ENCODE measurements at regions not wholly inside any gene's neighbourhood (a gene's known extent, or its start where the extent isn't known, plus 50 kb on each side); places are given as distances from the start of the nearest gene placed in this dataset.
"Not testable (repeated sequence)": the region's sequence is repeated elsewhere in the genome, so short reads cannot be mapped to it uniquely, and the experiment has no call there.

DNA sequence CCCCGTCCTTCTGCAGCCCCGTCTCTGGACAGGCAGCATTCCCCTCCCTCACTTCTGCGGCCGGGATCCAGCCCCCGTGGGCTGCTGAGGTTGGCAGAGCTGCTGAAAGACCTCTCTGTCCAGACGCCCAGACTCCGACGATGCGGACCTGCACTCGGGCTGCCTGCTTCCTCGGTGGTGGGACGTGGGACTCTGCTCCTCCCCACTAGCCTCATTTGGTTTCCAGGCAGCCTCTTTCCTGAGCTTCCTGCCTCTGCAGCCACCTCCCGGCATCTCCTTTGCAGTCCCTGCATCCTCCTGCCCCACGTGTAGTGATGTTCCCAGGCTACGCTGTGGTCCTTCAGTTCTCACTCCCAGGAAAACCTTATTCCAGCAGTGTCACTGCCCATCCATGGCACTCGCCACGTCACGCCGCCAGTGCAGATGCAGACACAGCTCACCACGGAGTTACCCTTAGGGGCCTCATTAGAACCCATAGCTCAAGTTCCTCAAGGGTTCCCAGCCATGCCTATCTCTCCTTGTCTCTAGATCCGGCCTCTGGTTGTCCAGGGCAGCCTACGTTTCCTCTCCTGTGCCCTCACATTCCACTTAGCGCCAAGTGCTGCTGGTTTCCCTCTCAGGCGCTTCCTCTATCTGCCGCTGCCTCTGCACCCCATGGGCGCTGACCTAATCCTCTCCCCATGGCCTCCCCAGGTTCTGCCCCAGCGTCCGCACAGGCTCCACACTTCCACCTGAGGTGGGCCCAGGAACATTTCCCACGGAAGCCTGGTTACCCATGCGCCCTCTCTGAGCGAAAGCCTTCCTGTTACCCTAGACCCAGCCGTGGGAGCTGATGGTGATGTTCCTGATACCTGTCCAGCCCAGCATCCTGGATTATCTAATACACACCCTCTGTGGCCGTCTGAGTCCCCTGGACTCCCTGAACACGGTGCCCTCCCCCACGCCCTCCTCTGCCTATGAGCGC lies 318.3 kb upstream of the MYT1L start:
- no peak for DNase-seq

DNA sequence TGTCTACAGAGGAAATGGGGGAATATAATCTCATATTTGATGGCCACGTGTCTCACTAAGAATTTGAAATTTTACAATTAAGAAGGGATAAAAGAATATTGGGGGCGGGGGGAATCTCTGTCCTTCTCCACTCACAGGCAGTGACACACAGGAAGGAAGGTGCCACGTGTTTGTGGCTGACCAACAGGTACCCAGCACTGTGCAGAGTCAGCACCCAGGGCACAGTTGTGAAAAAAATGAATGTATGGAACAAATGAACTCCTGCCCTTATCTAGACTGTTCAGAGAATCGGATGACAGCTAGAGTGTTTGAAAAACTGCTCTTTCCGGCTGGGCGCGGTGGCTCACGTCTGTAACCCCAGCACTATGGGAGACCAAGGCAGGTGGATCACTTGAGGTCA lies 317.0 kb upstream of the MYT1L start:
- DNase-seq, result no peak

- no peak for DNase-seq
Observed at GRCh38 chr2:2647141-2647541, 316.1 kb upstream of the MYT1L start.

GRCh38 chr2:2646433-2647051 lies 315.5 kb upstream of the MYT1L start:
- peak; percentile 30 for DNase-seq

GRCh38 chr2:2645162-2645855 lies 314.2 kb upstream of the MYT1L start:
- DNase-seq, result no peak

- DNase-seq, result not testable (repeated sequence)
Observed at GRCh38 chr2:2644751-2645150, 313.7 kb upstream of the MYT1L start.

DNA sequence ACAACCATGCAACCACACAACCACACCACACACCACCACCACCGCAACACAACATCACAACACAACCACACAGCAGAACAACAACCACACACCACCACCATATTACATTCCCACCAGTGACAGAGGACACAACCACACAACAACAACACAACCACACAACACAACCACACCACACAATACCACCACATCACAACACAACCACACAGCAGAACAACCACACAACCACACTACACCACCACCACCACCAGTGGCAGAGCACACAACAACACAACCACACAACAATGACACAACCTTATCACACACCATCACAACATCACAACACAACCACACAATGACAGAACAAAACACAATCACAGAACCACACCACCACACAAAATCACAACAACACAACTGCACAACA lies 313.0 kb upstream of the MYT1L start:
- no peak for DNase-seq

DNA sequence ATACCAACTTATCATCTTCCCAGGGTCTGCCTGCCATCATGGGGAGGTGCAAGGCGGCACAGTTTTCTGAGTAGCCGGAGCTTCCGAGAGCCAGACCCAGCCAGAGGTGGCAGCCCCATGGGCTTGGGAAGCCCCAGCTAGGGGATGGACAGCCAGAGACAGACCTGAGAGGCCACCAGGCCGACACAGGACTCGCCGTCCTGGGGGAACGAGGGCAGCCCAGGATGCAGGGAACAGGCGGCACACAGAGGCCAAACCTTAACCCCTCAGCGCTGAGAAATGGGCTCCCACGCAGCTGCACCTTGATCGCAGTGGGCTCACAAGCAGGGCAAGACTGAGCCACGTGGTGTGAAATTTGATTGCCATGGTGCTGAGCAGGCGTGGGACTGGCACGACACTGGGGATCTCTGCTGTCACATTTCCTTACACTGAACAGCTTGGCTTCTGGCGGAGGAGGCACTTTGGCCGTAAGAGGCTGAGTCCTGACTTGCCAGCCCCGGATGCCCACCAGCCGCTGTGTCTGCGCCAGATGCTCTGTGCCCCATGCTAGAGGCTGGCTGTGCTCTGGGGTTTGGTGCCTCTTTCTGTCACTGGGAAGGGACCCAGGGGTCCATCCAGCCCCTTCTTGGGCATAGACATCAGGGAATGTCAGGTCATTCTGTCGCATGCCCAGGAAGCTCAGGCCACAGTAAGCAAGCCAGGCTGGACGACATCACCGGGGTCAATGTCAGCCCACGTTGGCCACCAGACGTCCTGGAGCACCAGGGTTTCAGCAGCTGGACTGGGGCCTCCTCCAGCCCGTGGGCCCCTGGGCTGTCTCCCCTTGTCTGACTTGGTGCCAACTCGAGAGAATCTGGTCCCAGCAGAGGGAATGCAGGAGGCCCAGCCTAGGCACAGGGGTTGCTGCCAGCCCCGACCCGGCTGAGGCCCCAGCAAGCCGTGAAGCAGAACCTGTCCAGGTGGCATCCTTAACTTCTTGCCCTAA lies 312.1 kb upstream of the MYT1L start:
- no peak for DNase-seq

- DNase-seq, result no peak
Observed at GRCh38 chr2:2641541-2642410, 310.7 kb upstream of the MYT1L start.

DNA sequence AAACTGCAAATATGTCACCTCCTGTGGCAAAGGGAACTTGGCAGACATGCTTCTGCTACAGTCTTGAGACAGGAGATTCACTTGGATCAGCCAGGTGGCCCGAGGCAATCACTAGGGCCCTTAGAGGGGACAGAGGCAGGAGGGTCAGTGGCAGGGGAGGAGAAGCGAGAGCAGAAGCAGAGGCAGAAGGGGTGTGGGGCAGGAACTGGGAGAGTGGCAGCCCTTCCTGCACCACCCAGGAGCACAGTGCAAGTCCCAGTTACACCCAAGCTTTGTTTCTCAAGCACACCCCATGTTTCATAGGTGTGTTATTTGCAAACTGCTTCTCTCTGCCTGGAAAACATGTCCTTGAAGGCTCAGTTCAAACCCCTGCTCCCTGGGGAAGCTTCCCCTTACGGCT lies 309.7 kb upstream of the MYT1L start:
- DNase-seq, result no peak

DNA sequence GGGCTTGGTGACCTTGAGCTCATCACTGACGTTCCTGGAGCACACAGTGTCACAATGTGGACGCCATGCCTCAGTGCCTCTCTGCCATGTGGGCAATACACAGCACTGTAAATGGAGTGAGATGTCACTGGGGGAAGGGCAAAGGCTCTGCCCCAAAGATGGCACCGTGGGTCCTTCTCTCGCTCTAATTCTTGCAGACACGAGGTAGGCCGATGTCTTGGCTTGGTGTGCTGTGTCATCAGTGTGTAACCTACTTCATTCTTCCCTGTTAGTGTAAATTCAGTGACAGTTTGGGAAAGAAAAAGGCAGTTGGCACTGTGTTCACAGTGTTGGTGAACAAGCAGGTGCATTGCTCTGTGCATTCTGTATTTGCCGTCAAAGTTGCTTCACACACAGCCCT lies 309.3 kb upstream of the MYT1L start:
- DNase-seq, result no peak

DNA sequence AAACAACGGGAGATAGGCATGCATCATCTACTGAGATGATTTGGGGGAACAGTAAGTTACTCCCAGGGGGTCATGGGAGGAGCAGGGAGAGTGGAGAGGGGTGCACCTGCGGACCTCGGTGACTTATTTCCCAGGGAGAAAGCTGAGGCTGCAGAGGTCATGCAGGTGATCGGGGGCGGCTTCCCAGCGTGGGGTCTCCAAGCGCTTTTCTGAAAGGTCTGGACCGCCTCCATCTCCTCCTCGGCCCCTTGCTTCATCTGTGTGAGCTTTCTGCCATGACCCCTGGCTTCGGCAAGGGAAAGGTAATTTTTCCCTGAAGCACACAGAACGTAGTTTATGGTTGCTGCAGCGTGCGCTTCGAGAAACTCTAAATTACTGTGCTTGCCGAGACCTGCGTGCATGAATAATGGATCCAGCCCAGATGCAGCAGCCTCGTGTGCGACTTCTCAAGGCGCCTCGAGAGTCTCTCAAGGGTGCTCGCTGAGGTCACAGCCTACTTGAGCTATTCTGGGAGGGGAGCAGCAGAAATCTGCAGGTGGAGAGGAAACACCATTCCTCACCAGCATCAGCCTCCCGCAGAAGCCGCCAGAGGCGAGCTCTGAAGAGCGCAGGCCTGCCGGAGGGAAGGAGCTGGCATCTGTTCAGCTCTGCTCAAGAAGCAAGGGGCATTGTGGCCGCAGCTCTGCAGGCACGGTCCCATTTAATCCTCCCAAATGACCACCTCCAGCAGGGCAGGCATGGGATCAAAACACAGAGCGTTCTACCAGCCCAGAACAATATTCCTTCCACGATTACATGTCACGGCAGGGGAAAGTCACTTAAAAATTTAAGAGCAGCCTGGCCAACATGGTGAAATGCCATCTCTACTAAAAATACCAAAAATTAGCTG lies 308.4 kb upstream of the MYT1L start:
- no peak for DNase-seq

DNA sequence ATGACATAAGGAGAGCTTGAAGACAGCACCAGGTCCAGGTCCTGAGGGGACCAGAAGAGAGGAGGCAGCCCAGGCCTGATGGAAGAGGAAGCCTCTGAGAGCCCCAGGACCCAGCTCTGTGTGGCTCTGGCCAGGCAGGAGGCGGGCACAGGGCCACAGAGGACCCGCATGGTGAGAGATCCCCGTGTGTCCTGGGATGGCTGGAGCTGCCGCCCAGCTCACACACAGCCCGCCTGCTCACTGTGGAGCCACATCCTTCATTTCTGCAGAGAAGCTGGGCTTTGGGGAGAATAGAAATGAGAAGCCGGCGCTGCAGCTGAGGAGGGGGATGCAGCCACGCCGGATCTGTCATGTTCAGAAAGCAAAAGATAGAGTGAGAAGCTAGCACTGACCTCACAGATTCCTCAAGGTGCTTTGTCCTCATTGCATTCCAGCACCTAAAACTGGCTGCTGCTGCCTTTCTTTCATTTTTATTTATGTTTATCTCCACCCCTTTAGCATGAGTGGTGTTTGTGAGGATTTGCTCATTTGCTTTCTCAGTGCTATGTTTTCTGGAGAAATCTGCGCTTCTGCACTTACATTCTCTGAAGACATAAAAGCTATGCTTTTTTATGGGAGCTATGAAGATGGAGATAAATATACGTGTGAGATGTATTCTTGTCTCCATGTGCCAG lies 307.6 kb upstream of the MYT1L start:
- no peak for DNase-seq

- no peak for DNase-seq
Observed at GRCh38 chr2:2636813-2637212, 305.7 kb upstream of the MYT1L start.

DNA sequence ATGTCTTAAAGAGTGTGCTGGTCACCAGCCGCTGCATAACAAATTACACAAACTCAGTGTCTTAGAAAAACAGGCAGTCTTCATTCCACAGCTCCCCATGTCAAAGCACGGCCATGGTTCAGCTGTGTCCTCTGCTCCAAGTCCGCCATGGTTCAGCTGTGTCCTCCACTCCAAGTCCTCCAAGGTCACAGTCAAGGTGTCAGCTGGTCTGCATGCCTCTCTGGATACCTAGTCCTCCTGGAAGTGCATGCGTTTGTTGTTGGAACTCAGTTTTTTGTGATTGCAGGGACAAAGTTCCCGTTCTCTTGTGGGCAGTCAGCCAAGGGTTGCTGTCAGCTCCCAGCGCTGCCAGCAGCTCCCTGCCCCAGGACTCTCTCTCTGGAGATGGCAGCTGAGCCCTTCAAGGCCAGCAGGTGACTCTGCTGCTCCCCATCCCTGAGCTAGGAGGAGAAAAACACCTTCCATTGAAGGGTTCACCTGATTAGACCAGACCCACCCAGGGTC lies 304.0 kb upstream of the MYT1L start:
- DNase-seq, result no peak

DNA sequence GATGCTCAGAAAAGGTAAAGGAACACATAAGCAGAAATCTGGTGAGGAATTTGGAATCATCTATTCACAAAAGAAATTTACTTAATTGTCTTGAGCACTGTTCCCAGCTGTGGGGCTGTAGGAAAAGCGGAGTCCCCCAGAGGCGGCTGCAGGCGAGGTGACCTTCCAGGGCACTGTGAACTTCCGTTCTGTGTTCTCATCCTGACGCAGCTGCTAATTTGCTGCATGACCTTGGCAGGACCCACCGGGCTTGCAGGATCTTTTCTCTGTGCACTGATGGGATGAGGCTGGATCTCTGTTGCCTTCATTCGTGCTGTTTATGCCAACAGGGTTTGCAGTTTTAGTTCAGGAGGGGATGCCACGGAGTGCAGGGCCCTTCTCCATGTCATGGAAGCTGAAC lies 301.9 kb upstream of the MYT1L start:
- no peak for DNase-seq

GRCh38 chr2:2623939-2624338 lies 292.9 kb upstream of the MYT1L start:
- DNase-seq, result no peak

GRCh38 chr2:2621855-2622254 lies 290.8 kb upstream of the MYT1L start:
- no peak for DNase-seq

DNA sequence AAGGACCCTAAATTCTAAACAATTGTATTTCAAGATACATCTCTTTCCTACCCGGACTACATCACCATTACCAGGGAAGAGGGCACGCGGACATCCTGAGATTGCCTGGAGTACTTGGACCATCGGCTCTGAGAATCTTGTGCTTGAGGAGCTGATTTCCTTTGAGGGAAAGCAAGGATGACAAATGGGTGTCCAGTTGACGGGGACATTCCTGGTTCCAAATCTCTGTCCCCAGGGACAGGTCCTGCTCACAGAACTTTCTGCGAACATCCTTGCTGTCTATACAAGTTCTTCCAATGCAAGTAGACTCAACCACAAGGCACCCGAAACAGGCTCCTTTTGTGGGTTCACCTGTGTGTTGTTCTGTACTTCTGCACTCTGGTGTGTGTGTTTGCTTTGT lies 289.5 kb upstream of the MYT1L start:
- no peak for DNase-seq

GRCh38 chr2:2619995-2620394 lies 288.9 kb upstream of the MYT1L start:
- DNase-seq, result no peak
